ENCODE measurements at regions not wholly inside any gene's neighbourhood (a gene's known extent, or its start where the extent isn't known, plus 50 kb on each side); places are given as distances from the start of the nearest gene placed in this dataset.

DNA sequence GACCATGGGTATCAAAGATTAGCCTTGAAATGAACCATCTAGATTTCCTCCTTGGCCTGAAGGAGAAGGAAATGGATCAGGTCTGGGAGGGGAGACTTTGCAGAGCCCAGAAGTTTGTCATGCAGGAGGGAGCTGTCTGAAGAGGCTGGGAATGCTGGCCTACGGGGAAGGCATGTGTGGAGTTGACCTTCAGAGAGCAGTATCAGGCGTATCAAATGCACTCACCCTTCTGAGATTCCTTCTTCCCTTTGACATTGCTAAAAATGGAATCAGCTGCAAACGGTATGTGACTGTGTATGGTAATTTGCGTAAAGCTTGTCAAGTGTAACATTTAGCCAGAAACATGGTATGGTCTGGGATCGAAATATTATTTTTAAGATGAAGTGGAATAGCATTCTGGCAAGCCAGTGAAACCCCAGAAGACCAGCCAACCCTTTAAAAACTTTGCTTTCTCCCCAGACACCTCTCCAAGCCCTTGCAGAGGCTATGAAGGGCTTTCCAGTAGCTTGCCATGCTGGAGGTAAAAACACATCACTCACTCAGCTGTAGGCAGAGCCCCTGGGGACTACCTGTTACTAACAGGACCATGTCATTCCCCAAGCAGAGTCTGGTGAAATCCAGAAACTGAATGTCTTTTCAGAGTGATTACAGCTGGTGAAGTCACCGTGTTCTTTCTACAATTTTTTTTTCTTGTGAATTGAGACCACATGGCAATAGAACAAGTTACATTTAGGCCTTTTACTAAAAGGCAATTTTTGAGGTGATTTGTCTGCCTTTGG, 174.7 kb upstream of the SLC24A5 start:
- H3K4me3 ChIP-seq (ENCODE audit: low read length, poor library complexity, severe bottlenecking): no peak overlapping the region
- no peaks in the 10 kb centered on the region for H3K36me3 ChIP-seq (ENCODE audit: insufficient read depth, low read length)
- no peak overlapping the region for H3K9ac ChIP-seq (ENCODE audit: low read depth, low read length, poor library complexity, severe bottlenecking)
- no peaks in the 10 kb centered on the region for H3K9me2 ChIP-seq (replicated peaks; ENCODE audit: low read depth, low read length)
- H3F3A ChIP-seq (ENCODE audit: low read depth): no peaks in the 10 kb centered on the region
- TF ChIP-seq EZH2phosphoT487 (IDR thresholded peaks at IDR 0.05; ENCODE audit: borderline replicate concordance): no peak
- TF ChIP-seq, protein P1, sequence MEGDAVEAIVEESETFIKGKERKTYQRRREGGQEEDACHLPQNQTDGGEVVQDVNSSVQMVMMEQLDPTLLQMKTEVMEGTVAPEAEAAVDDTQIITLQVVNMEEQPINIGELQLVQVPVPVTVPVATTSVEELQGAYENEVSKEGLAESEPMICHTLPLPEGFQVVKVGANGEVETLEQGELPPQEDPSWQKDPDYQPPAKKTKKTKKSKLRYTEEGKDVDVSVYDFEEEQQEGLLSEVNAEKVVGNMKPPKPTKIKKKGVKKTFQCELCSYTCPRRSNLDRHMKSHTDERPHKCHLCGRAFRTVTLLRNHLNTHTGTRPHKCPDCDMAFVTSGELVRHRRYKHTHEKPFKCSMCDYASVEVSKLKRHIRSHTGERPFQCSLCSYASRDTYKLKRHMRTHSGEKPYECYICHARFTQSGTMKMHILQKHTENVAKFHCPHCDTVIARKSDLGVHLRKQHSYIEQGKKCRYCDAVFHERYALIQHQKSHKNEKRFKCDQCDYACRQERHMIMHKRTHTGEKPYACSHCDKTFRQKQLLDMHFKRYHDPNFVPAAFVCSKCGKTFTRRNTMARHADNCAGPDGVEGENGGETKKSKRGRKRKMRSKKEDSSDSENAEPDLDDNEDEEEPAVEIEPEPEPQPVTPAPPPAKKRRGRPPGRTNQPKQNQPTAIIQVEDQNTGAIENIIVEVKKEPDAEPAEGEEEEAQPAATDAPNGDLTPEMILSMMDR (conservative IDR thresholded peaks at IDR 0.05; ENCODE audit: low read length): no peak
- H2AFZ ChIP-seq (ENCODE audit: low read length): no peak overlapping the region
- H3K4me2 ChIP-seq (ENCODE audit: low read depth, low read length, poor library complexity, severe bottlenecking): no peak overlapping the region
- no peaks in the 10 kb centered on the region for H3K27me3 ChIP-seq (ENCODE audit: insufficient read depth, low read length, poor library complexity, severe bottlenecking)
- no peaks in the 10 kb centered on the region for H3K79me2 ChIP-seq (ENCODE audit: insufficient read depth, low read length)
- H3K4me1 ChIP-seq (ENCODE audit: insufficient read depth, low read length, poor library complexity, severe bottlenecking): no peaks in the 10 kb centered on the region
- H4K20me1 ChIP-seq (ENCODE audit: insufficient read depth, low read length, poor library complexity, severe bottlenecking): no peaks in the 10 kb centered on the region
- no peaks in the 10 kb centered on the region for H3K9me3 ChIP-seq (ENCODE audit: insufficient read depth, low read depth, low read length)

DNA sequence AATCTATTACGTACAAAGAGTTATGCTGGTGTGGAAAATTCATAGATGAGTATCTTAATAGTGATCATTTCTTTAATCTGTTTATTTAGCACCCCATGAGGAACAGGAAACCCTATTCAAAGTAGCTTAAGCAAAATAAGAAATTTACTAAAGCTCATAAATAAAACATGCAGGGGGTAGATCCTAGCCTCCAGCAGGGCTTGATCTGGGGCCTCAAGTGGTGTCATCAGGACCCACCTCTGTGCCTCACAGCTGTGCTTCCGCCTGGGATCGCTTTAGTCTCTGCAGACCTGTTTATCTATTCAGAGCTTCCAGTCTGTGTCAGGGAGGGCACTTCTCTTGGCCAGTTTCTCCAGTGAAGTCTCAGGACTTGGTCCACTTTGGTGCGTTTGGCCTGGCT, 171.0 kb upstream of the SLC24A5 start:
- no peak overlapping the region for H3K9ac ChIP-seq (ENCODE audit: low read depth, low read length, poor library complexity, severe bottlenecking)
- no peaks in the 10 kb centered on the region for H3K9me3 ChIP-seq (ENCODE audit: insufficient read depth, low read depth, low read length)
- H4K20me1 ChIP-seq (ENCODE audit: insufficient read depth, low read length, poor library complexity, severe bottlenecking): no peaks in the 10 kb centered on the region
- H3K79me2 ChIP-seq (ENCODE audit: insufficient read depth, low read length): no peaks in the 10 kb centered on the region
- H3K4me3 ChIP-seq (ENCODE audit: low read length, poor library complexity, severe bottlenecking): no peak overlapping the region
- H3K4me2 ChIP-seq (ENCODE audit: low read depth, low read length, poor library complexity, severe bottlenecking): no peak overlapping the region
- no peaks in the 10 kb centered on the region for H3F3A ChIP-seq (ENCODE audit: low read depth)
- H3K4me1 ChIP-seq (ENCODE audit: insufficient read depth, low read length, poor library complexity, severe bottlenecking): no peaks in the 10 kb centered on the region
- no peak overlapping the region for H2AFZ ChIP-seq (ENCODE audit: low read length)
- no peaks in the 10 kb centered on the region for H3K9me2 ChIP-seq (replicated peaks; ENCODE audit: low read depth, low read length)
- TF ChIP-seq EZH2phosphoT487 (IDR thresholded peaks at IDR 0.05; ENCODE audit: borderline replicate concordance): no peak
- TF ChIP-seq, protein P1 (conservative IDR thresholded peaks at IDR 0.05; ENCODE audit: low read length): no peak
- H3K27me3 ChIP-seq (ENCODE audit: insufficient read depth, low read length, poor library complexity, severe bottlenecking): no peaks in the 10 kb centered on the region
- H3K36me3 ChIP-seq (ENCODE audit: insufficient read depth, low read length): no peaks in the 10 kb centered on the region

DNA sequence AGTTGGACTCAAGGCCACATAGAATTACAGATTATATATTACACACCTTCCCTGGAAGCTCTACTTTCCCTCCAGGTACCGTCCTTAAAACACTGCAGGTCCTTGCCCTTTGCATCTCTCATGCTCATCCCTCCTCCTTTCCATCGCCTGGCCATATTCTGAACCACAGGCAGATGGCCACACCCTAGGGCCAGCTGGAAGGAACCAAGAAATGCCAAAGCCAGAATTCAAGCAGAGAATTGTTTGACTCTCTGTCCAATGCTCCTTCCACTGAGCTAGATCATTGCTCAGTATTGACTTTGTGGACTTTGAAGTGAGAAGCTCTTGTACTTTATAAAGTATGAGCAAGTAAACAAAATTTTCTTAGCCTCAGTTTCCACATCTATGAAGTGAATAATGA, 170.3 kb upstream of the SLC24A5 start:
- Histone ChIP-seq H3K27me3 (ENCODE audit: insufficient read depth, low read length, poor library complexity, severe bottlenecking) (no peaks in the 10 kb centered on the region), H3K79me2 (ENCODE audit: insufficient read depth, low read length) (no peaks in the 10 kb centered on the region), H3K9ac (ENCODE audit: low read depth, low read length, poor library complexity, severe bottlenecking) (no peak overlapping the region), H2AFZ (ENCODE audit: low read length) (no peak overlapping the region), H3K9me3 (ENCODE audit: insufficient read depth, low read depth, low read length) (no peaks in the 10 kb centered on the region), H3K36me3 (ENCODE audit: insufficient read depth, low read length) (no peaks in the 10 kb centered on the region), H3F3A (ENCODE audit: low read depth) (no peaks in the 10 kb centered on the region), H3K4me1 (ENCODE audit: insufficient read depth, low read length, poor library complexity, severe bottlenecking) (no peaks in the 10 kb centered on the region), H3K4me2 (ENCODE audit: low read depth, low read length, poor library complexity, severe bottlenecking) (no peak overlapping the region), H4K20me1 (ENCODE audit: insufficient read depth, low read length, poor library complexity, severe bottlenecking) (no peaks in the 10 kb centered on the region), H3K4me3 (ENCODE audit: low read length, poor library complexity, severe bottlenecking) (no peak overlapping the region), H3K9me2 (replicated peaks; ENCODE audit: low read depth, low read length) (no peaks in the 10 kb centered on the region)
- TF ChIP-seq, protein P1 (conservative IDR thresholded peaks at IDR 0.05; ENCODE audit: low read length): no peak
- TF ChIP-seq EZH2phosphoT487 (IDR thresholded peaks at IDR 0.05; ENCODE audit: borderline replicate concordance): no peak

Measured in Loucy (cell line).